IMR-90 (cell line): ENCODE measurements at regions not wholly inside any gene's neighbourhood (a gene's known extent, or its start where the extent isn't known, plus 50 kb on each side); places are given as distances from the start of the nearest gene placed in this dataset.

Source experiments
- ATAC-seq: fragments of 200-7000 bp; cut with Tn5 transposase; 2 replicates; pipeline ENCODE4 v1.9.1; 2020; ENCODE audit warnings: low read depth, mild to moderate bottlenecking, moderate library complexity
- BruUV-seq: library from RNA; stranded (reverse); fragments of 400-500 nt; replicated peaks from 2 replicates; lab custom pipeline; 2021; lab: Mats Ljungman, UMichigan
- CTCF ChIA-PET: fragments of 300-600 bp; formaldehyde crosslinking; extraction: SDS; loops from one replicate; lab custom pipeline; 2021; ENCODE audit warnings: antibody characterized with exemption; lab: Yijun Ruan, JAX
- POLR2A ChIA-PET: fragments of 300-600 bp; sonication (Branson Sonifier 250); formaldehyde crosslinking; loops from one replicate; lab custom pipeline; 2022; ENCODE audit warnings: antibody characterized with exemption; ENCODE audit not compliant: unreplicated experiment; lab: Charles Lee
- DNase-seq: peaks from one replicate; pipeline ENCODE4 v3.0.0; 2013
- H2AFZ ChIP-seq: replicated peaks from 2 replicates; pipeline ENCODE3; 2013; ENCODE audit warnings: low read length, mild to moderate bottlenecking; ENCODE audit not compliant: poor library complexity
- H2AK5ac ChIP-seq: 2 replicates; pipeline ENCODE4 v1.6.1; 2013; ENCODE audit warnings: low read depth, low read length, inconsistent platforms
- H2AK9ac ChIP-seq: replicated peaks from 2 replicates; pipeline ENCODE3; 2013; ENCODE audit warnings: mild to moderate bottlenecking, low read depth, low read length, moderate library complexity; ENCODE audit not compliant: poor library complexity
- H2BK120ac ChIP-seq: 2 replicates; pipeline ENCODE4 v1.6.1; 2013; ENCODE audit warnings: low read depth, low read length, inconsistent platforms
- H2BK15ac ChIP-seq: 3 replicates; pipeline ENCODE4 v1.6.1; 2013; ENCODE audit warnings: low read depth, low read length, inconsistent platforms
- H2BK20ac ChIP-seq: 2 replicates; pipeline ENCODE4 v1.6.1; 2013; ENCODE audit warnings: low read depth, mild to moderate bottlenecking, inconsistent platforms, low read length, moderate library complexity
- H2BK5ac ChIP-seq: 2 replicates; pipeline ENCODE4 v1.6.1; 2013; ENCODE audit warnings: mild to moderate bottlenecking, low read depth, low read length, inconsistent platforms; ENCODE audit not compliant: poor library complexity, severe bottlenecking
- H3K14ac ChIP-seq: replicated peaks from 2 replicates; pipeline ENCODE4 v1.6.1; 2013; ENCODE audit warnings: low read depth, low read length, inconsistent platforms
- H3K18ac ChIP-seq: 2 replicates; pipeline ENCODE4 v1.6.1; 2013; ENCODE audit warnings: low read depth, low read length, control low read depth
- H3K23ac ChIP-seq: 2 replicates; pipeline ENCODE4 v1.6.1; 2013; ENCODE audit warnings: low read depth, low read length, inconsistent platforms
- H3K27ac ChIP-seq: 2 replicates; pipeline ENCODE4 v1.5.1; 2013; ENCODE audit warnings: mild to moderate bottlenecking, control low read depth, low read length; ENCODE audit not compliant: insufficient read depth
- H3K27me3 ChIP-seq: 2 replicates; pipeline ENCODE4 v1.6.1; 2013; ENCODE audit warnings: low read length; ENCODE audit not compliant: control insufficient read depth, insufficient read depth
- H3K36me3 ChIP-seq: 2 replicates; pipeline ENCODE4 v1.6.1; 2013; ENCODE audit warnings: low read length, mixed read lengths; ENCODE audit not compliant: control insufficient read depth, insufficient read depth
- H3K4ac ChIP-seq: 2 replicates; pipeline ENCODE4 v1.6.1; 2013; ENCODE audit warnings: low read depth, low read length, inconsistent platforms
- H3K4me1 ChIP-seq: 2 replicates; pipeline ENCODE4 v1.6.1; 2013; ENCODE audit warnings: low read length, mixed read lengths; ENCODE audit not compliant: control insufficient read depth, insufficient read depth
- H3K4me2 ChIP-seq: 2 replicates; pipeline ENCODE4 v1.6.1; 2013; ENCODE audit warnings: low read depth, mild to moderate bottlenecking, control low read depth, low read length, moderate library complexity
- H3K4me3 ChIP-seq: 2 replicates; pipeline ENCODE4 v1.5.1; 2013; ENCODE audit warnings: low read depth, mild to moderate bottlenecking, control low read depth, low read length, moderate library complexity; ENCODE audit not compliant: insufficient read depth
- H3K56ac ChIP-seq: 2 replicates; pipeline ENCODE4 v1.6.1; 2013; ENCODE audit warnings: low read length, inconsistent platforms; ENCODE audit not compliant: insufficient read depth; ENCODE audit errors: extremely low read depth
- H3K79me1 ChIP-seq, 2 experiments: 2 replicates each; pipeline ENCODE4 v1.6.1; 2013; ENCODE audit warnings: low read length in 2 of 2, inconsistent platforms in 1 of 2, low read depth in 1 of 2
- H3K9ac ChIP-seq: 2 replicates; pipeline ENCODE4 v1.6.1; 2013; ENCODE audit warnings: low read depth, low read length, control low read depth
- H3K9me1 ChIP-seq: 2 replicates; pipeline ENCODE4 v1.6.1; 2013; ENCODE audit warnings: low read length, inconsistent platforms; ENCODE audit not compliant: insufficient read depth
- H3K9me3 ChIP-seq: 2 replicates; pipeline ENCODE4 v1.6.1; 2013; ENCODE audit warnings: low read length; ENCODE audit not compliant: control insufficient read depth, insufficient read depth
- H4K20me1 ChIP-seq: 2 replicates; pipeline ENCODE4 v1.6.1; 2013; ENCODE audit warnings: low read length, inconsistent platforms; ENCODE audit not compliant: insufficient read depth
- H4K5ac ChIP-seq: 2 replicates; pipeline ENCODE4 v1.6.1; 2013; ENCODE audit warnings: mild to moderate bottlenecking, low read depth, low read length, control low read depth
- H4K8ac ChIP-seq, 2 experiments: 2 replicates each; pipeline ENCODE4 v1.6.1; 2013; ENCODE audit warnings: low read depth in 2 of 2, low read length in 2 of 2, control low read depth in 1 of 2, inconsistent platforms in 1 of 2
- H4K91ac ChIP-seq: 2 replicates; pipeline ENCODE4 v1.6.1; 2013; ENCODE audit warnings: low read depth, low read length, inconsistent platforms; ENCODE audit not compliant: insufficient read depth
- BHLHE40 ChIP-seq: fragments of 150-350 bp; IDR thresholded peaks from 2 replicates; pipeline ENCODE4 v1.6.1; 2016; ENCODE audit warnings: mild to moderate bottlenecking, low read depth, low read length
- CEBPB ChIP-seq: IDR thresholded peaks from 2 replicates; pipeline ENCODE4 v1.6.1; 2012; ENCODE audit warnings: low read depth, low read length, improper control_type of control experiment
- CHD1 ChIP-seq: IDR thresholded peaks from 2 replicates; pipeline ENCODE4 v1.6.1; 2012; ENCODE audit warnings: low read depth, low read length, improper control_type of control experiment
- CTCF ChIP-seq: conservative IDR thresholded peaks from 2 replicates; pipeline ENCODE4 v1.5.1; 2012; ENCODE audit warnings: mild to moderate bottlenecking, low read depth, low read length, improper control_type of control experiment
- ELK1 ChIP-seq: fragments of 150-350 bp; IDR thresholded peaks from 2 replicates; pipeline ENCODE4 v1.6.1; 2016; ENCODE audit warnings: low read depth, mild to moderate bottlenecking, low read length, moderate library complexity, borderline replicate concordance
- FOS ChIP-seq: fragments of 150-350 bp; IDR thresholded peaks from 2 replicates; pipeline ENCODE4 v1.6.1; 2016; ENCODE audit warnings: low read depth, low read length
- MAFK ChIP-seq: IDR thresholded peaks from 2 replicates; pipeline ENCODE4 v1.6.1; 2012; ENCODE audit warnings: low read depth, low read length, improper control_type of control experiment
- MAZ ChIP-seq: IDR thresholded peaks from 2 replicates; pipeline ENCODE4 v1.6.1; 2012; ENCODE audit warnings: low read depth, mild to moderate bottlenecking, low read length, improper control_type of control experiment, moderate library complexity, borderline replicate concordance
- MXI1 ChIP-seq: IDR thresholded peaks from 2 replicates; pipeline ENCODE4 v1.6.1; 2012; ENCODE audit warnings: low read depth, mild to moderate bottlenecking, low read length, moderate library complexity, borderline replicate concordance
- NFE2L2 ChIP-seq: fragments of 150-350 bp; IDR thresholded peaks from 2 replicates; pipeline ENCODE4 v1.6.1; 2016; ENCODE audit warnings: low read depth, mild to moderate bottlenecking, low read length
- POLR2A ChIP-seq: IDR thresholded peaks from 2 replicates; pipeline ENCODE4 v1.6.1; 2012; ENCODE audit warnings: mild to moderate bottlenecking, low read depth, low read length
- RAD21 ChIP-seq: IDR thresholded peaks from 2 replicates; pipeline ENCODE4 v1.6.1; 2012; ENCODE audit warnings: low read length, improper control_type of control experiment
- RCOR1 ChIP-seq: IDR thresholded peaks from 2 replicates; pipeline ENCODE4 v1.6.1; 2012; ENCODE audit warnings: mild to moderate bottlenecking, low read length, improper control_type of control experiment; ENCODE audit not compliant: insufficient replicate concordance
- RFX5 ChIP-seq: IDR thresholded peaks from 2 replicates; pipeline ENCODE4 v1.8.0; 2012; ENCODE audit warnings: low read depth, mild to moderate bottlenecking, low read length, moderate library complexity
- SMC3 ChIP-seq: fragments of 150-350 bp; IDR thresholded peaks from 2 replicates; pipeline ENCODE4 v1.6.1; 2016; ENCODE audit warnings: low read depth, mild to moderate bottlenecking, antibody characterized with exemption, low read length, moderate library complexity
- USF2 ChIP-seq: fragments of 150-350 bp; IDR thresholded peaks from 2 replicates; pipeline ENCODE4 v1.6.1; 2017; ENCODE audit warnings: mild to moderate bottlenecking, antibody characterized with exemption, low read length, low read depth
- WGBS, 2 experiments: methylation state at CpG; one replicate each; pipeline versions ENCODE4 v1.1.5 to v1.1.7; 2013; ENCODE audit warnings: missing lambda C conversion rate in 2 of 2; ENCODE audit not compliant: insufficient read length in 1 of 2; ENCODE audit errors: extremely low coverage in 2 of 2; 5-methylcytosine and 5-hydroxymethylcytosine counted together
- dilution Hi-C: fragments of 300-500 bp; cut with HindIII; formaldehyde crosslinking; loops from one replicate; pipeline ENCODE4 v1.14.3; 2018; ENCODE audit warnings: low sequenced_read_pairs; ENCODE audit not compliant: unreplicated experiment
- in situ Hi-C: fragments of 300-500 bp; cut with MboI; formaldehyde crosslinking; loops from 3 replicates; pipeline ENCODE4 v1.14.3; 2019; ENCODE audit warnings: low sequenced_read_pairs, inconsistent platforms, mixed read lengths
- intact Hi-C: fragments of 100-400 bp; cut with micrococcal nuclease; formaldehyde crosslinking; loops from 2 replicates; pipeline ENCODE4 v1.10.0; 2022

GRCh38 chr6:76768556-76768955 lies 694.7 kb downstream of the HTR1B start:
- H3K56ac ChIP-seq: no peak overlapping the region
- no peak overlapping the region for H4K5ac ChIP-seq
- no peak overlapping the region for H2AK9ac ChIP-seq
- peaks cover 5% of the 10 kb centered on the region for H3K9me3 ChIP-seq
- no peak overlapping the region for H3K27ac ChIP-seq
- no peaks in the 10 kb centered on the region for H3K79me1 ChIP-seq
- no peaks in the 10 kb centered on the region for H3K27me3 ChIP-seq
- intact Hi-C loops (no loop called here), dilution Hi-C loops (no loop called here), in situ Hi-C loops (no loop called here)
- no peak overlapping the region for H4K8ac ChIP-seq
- no peaks in the 10 kb centered on the region for H3K4me1 ChIP-seq
- no peak for DNase-seq
- no peak overlapping the region for H3K4ac ChIP-seq
- BruUV-seq: no TSS peak
- no peaks in the 10 kb centered on the region for H4K20me1 ChIP-seq
- H2BK20ac ChIP-seq: no peak overlapping the region
- TF ChIP-seq RCOR1 (no peak), SMC3 (no peak), NFE2L2 (no peak), FOS (no peak), MAZ (no peak), CHD1 (no peak), POLR2A (no peak), CTCF (no peak), RAD21 (no peak), CEBPB (no peak), MXI1 (no peak), ELK1 (no peak), BHLHE40 (no peak), RFX5 (no peak), USF2 (no peak), MAFK (no peak)
- H3K9ac ChIP-seq: no peak overlapping the region
- ChIA-PET CTCF (interaction anchor here (0.6 kb wide), 1 partner anchor 875 kb away, joined by 4 read pairs; no protein-coding TSS in a partner anchor), POLR2A (no interaction called here)
- no peaks in the 10 kb centered on the region for H3K36me3 ChIP-seq
- no CpG with 5 or more reads among the region's 2 CpGs for WGBS, 2 experiments
- no peak overlapping the region for H3K18ac ChIP-seq
- no peak overlapping the region for H2AFZ ChIP-seq
- H3K9me1 ChIP-seq: no peaks in the 10 kb centered on the region
- no peak overlapping the region for H3K4me3 ChIP-seq
- H2AK5ac ChIP-seq: no peak overlapping the region
- no peak for ATAC-seq
- no peak overlapping the region for H2BK120ac ChIP-seq
- no peak overlapping the region for H4K91ac ChIP-seq
- H3K23ac ChIP-seq: no peak overlapping the region
- H3K14ac ChIP-seq: no peak overlapping the region
- no peak overlapping the region for H2BK5ac ChIP-seq
- no peak overlapping the region for H3K4me2 ChIP-seq
- H2BK15ac ChIP-seq: no peak overlapping the region
